Adipocyte (in vitro differentiated cells): ENCODE measurements at regions not wholly inside any gene's neighbourhood (a gene's known extent, or its start where the extent isn't known, plus 50 kb on each side); places are given as distances from the start of the nearest gene placed in this dataset.
"Not testable (repeated sequence)": the region's sequence is repeated elsewhere in the genome, so short reads cannot be mapped to it uniquely, and the experiment has no call there.

Source experiments
- DNase-seq: peaks from one replicate; pipeline ENCODE4 v3.0.0-alpha.2; 2015; ENCODE audit warnings: low read depth
- H3K27me3 ChIP-seq: replicated peaks from 2 replicates; pipeline ENCODE4 v1.7.0; 2013; ENCODE audit warnings: mild to moderate bottlenecking, low read length, moderate library complexity; ENCODE audit not compliant: control insufficient read depth, insufficient read depth
- H3K36me3 ChIP-seq: 2 replicates; pipeline ENCODE4 v1.7.0; 2013; ENCODE audit warnings: low read length, mild to moderate bottlenecking, moderate library complexity; ENCODE audit not compliant: control insufficient read depth, insufficient read depth, severe bottlenecking
- H3K4me1 ChIP-seq: 2 replicates; pipeline ENCODE4 v1.7.0; 2013; ENCODE audit warnings: mild to moderate bottlenecking, low read length, moderate library complexity; ENCODE audit not compliant: control insufficient read depth, insufficient read depth
- H3K4me3 ChIP-seq: 2 replicates; pipeline ENCODE4 v1.7.0; 2013; ENCODE audit warnings: mild to moderate bottlenecking, low read length, moderate library complexity
- H3K9ac ChIP-seq: 2 replicates; pipeline ENCODE4 v1.7.0; 2013; ENCODE audit warnings: mild to moderate bottlenecking, low read length, moderate library complexity
- H3K9me3 ChIP-seq: 2 replicates; pipeline ENCODE4 v1.7.0; 2013; ENCODE audit warnings: mild to moderate bottlenecking, low read length, moderate library complexity; ENCODE audit not compliant: control insufficient read depth

DNA sequence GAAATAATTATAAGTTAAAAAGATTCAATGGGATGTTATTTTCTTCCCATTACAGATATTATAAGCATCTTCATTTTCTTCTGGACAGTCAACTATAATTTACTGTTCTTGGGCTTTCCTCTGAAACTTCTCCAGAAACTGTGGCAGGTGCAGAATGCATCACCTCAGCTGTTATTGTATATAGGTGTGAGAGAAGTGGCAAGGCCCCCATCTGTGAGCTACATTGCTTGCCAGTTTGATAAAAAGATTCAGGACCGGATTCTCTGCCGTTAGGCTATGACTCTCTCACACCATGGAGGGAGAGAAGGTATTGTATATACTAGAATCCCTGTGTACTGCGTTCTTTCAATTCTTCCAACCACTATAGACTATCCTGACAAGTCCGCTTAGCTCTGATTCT, 135.8 kb upstream of the CENPW start:
- Histone ChIP-seq H3K9ac (no peak overlapping the region), H3K27me3 (no peaks in the 10 kb centered on the region), H3K4me1 (no peaks in the 10 kb centered on the region), H3K9me3 (no peaks in the 10 kb centered on the region), H3K36me3 (no peaks in the 10 kb centered on the region), H3K4me3 (no peak overlapping the region)
- no peak for DNase-seq

DNA sequence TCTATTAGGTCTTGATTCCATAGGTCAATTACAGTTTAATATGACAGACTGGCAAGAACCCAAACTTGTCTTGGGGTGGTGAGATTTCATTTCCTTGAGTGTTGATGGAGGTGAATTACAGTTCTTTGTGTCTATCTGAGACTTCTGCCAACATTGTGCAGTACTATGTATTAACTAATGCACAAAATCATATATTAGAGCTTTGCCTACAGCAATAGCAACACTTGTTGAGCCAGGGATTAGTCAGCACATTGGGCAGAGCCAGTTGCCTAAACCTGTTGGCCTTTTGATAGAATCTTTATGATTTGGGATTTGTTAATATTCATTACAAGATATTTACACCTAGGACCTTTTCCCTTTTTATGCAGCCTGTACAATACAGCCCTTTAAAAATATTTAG, 135.3 kb upstream of the CENPW start:
- DNase-seq: no peak
- Histone ChIP-seq H3K4me3 (no peak overlapping the region), H3K4me1 (no peaks in the 10 kb centered on the region), H3K9me3 (no peaks in the 10 kb centered on the region), H3K9ac (no peak overlapping the region), H3K36me3 (no peaks in the 10 kb centered on the region), H3K27me3 (no peaks in the 10 kb centered on the region)

DNA sequence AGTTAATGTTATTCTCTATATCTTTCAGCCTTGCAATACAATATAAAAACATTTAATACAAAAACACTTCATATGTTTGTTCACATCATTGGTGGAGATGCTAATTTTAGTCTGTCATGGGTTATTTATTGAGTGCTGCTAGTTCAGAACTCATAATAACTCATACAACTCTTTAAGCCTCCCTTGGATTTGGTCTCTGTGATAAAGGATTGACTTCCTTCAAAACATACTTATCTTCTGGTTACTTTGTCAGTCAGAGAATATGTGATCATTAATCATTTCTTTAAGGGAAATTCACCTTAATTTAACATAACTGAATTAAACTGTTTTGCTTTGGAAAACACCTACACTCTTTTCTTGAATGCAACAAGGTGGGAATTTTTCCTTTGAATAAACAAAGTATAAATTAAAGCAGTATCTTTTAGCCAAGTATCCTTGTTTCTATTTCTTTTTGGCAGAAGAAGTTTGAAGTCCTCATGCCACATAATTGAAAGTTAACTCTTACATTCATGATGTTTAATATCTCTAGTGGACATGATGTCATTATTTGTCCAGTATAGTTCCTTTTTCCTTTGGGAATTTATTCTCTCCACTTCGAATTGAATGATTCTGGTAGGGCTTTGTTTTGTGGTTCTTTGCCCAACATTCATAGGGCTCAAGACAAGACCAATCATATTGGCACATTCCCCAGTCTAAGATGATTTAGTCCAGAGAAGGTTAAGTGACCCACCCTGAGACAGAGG, 133.2 kb upstream of the CENPW start:
- Histone ChIP-seq H3K27me3 (no peaks in the 10 kb centered on the region), H3K4me3 (no peak overlapping the region), H3K36me3 (no peaks in the 10 kb centered on the region), H3K4me1 (no peaks in the 10 kb centered on the region), H3K9me3 (no peaks in the 10 kb centered on the region), H3K9ac (no peak overlapping the region)
- no peak for DNase-seq

DNA sequence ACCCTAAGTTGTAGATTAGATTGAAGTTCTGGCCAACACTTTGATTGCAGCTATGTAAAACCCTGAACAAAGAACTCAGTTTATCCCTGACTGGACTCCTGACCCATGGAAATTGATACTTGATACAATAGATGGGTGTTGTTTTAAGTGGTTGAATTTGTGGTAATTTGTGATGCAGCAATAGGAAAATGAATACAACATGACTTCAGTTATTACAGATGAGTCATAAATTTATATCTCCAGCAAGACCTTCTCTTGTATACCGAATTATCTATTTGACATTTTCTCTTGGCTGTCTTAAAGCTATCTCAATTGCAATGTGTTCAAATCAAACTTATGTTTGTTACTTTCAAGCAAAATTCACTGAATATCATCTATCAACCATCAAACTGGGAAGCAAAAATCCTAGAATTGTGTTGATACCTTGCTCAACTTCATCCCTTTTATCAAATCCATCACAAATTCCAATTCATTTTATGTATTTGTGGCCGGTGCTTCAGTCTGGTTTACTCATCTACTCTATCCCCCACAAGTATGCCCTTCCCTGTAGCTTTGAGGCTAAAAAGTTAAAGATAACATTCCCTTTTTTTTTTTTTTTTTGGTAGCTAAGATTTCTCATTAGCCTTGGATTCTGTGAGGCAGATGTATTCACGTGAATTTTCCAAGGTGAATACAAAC, 129.4 kb upstream of the CENPW start:
- Histone ChIP-seq H3K9ac (no peak overlapping the region), H3K4me1 (no peaks in the 10 kb centered on the region), H3K9me3 (no peaks in the 10 kb centered on the region), H3K27me3 (no peaks in the 10 kb centered on the region), H3K4me3 (no peak overlapping the region), H3K36me3 (no peaks in the 10 kb centered on the region)
- DNase-seq: no peak

DNA sequence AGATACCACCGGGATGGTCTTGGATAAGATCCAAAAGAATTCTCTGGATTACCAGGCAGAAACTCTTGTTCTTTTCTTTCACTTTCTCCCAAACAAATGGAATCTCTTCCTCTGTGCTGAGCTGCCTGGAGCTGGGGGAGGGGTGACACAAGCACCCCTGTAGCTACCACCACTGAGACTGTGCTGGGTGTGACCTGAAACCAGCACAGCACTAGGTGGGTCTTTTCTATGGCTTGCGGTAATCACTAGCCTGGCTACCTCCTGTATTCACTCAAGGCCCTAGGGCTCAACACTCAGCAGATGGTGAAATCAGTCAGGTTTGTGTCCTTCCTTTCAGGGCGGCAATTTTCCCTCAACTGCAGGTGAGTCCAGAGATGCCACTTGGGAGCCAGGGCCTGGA, 122.4 kb upstream of the CENPW start:
- Histone ChIP-seq H3K9me3 (no peaks in the 10 kb centered on the region), H3K4me3 (no peak overlapping the region)

DNA sequence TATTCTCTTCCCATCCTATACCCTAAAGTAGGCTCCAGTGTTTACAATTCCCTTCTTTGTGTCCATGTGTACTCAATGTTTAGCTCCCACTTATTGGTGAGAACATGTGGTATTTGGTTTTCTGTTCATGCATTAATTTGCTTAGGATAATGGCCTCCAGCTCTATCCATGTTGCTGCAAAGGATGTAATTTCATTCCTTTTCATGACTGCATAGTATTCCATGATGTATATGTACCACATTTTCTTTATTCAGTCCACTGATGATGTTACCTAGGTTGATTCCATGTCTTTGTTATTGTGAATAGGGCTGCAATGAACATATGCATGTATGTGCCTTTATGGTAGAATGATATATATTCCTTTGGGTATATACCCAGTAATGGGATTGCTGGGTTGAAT, 119.0 kb upstream of the CENPW start:
- H3K4me1 ChIP-seq, H3K9me3 ChIP-seq, H3K36me3 ChIP-seq, H3K27me3 ChIP-seq, H3K9ac ChIP-seq, H3K4me3 ChIP-seq, DNase-seq: not testable (repeated sequence)

More for the DNA sequence above, 122.4 kb upstream of the CENPW start:
- Histone ChIP-seq H3K36me3 (no peaks in the 10 kb centered on the region), H3K4me1 (peaks cover 8% of the 10 kb centered on the region), H3K9ac (no peak overlapping the region), H3K27me3 (no peaks in the 10 kb centered on the region)
- DNase-seq: no peak

DNA sequence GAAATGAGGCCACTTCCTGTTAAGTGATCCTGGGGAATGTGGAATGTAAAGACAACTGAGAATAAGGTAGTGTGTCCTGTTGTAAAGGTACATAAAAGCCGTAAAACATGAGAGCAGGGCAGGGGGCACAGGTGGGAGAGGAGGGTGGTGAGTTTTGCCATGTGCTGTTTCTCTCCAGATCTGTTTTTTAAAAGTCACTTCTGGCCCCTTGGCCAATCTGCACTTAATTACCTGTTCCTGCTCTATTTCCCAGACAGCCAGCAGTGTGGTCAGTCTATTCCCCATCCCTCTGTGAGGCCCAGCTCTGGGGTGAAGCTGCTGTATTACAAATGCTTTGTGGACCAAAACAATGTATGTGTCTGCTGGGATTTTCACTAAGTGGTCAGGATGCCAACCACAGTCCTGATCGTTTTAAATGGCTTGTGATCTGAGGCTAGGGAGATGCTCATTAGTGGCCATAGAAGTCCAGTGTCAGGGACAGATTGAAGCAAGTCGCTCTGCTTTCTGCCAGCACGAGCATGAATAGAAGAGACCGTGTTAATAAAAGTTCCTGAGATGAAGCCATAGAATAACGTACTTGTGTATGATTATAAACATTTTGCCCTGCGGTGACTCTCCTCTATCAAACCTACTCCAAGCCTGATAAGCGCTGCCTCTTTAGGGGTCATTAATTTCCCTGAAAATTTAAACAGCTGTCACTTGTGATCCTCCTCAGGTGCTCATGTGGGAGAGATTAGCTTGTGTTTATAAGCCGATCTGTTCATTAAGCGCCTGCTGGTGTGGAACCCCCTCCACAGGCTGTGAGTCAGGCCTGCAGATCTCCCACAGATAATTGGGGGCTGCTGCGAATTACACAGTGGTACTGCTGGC, 111.8 kb upstream of the CENPW start:
- Histone ChIP-seq H3K27me3 (no peaks in the 10 kb centered on the region), H3K36me3 (no peaks in the 10 kb centered on the region), H3K9me3 (no peaks in the 10 kb centered on the region), H3K9ac (no peak overlapping the region), H3K4me1 (peaks cover 15% of the 10 kb centered on the region), H3K4me3 (no peak overlapping the region)
- peak; percentile 32 for DNase-seq

DNA sequence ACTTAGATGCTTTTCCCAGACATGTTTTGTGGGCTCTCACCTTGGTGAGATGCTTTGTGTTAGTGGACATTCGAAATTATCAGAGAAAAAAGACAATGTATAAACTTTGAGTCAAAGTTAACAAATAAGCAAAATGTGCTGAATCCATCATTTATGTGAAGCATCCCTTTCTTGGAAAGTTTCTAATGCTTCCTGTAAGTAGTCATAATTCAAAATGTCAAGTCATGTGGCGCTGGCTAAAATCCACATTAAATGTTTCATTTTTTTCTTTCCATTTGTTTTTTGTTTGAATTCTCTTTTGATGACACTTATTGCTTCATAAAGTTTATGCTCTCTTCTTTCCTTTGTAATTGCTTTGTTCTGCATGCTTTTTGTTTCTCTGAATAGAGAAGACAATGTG, 107.2 kb upstream of the CENPW start:
- H3K9ac ChIP-seq: no peak overlapping the region
- H3K27me3 ChIP-seq: no peaks in the 10 kb centered on the region
- peak; percentile 30 for DNase-seq
- no peaks in the 10 kb centered on the region for H3K36me3 ChIP-seq
- H3K4me3 ChIP-seq: no peak overlapping the region
- peaks cover 15% of the 10 kb centered on the region for H3K4me1 ChIP-seq
- H3K9me3 ChIP-seq: peaks cover 3% of the 10 kb centered on the region

DNA sequence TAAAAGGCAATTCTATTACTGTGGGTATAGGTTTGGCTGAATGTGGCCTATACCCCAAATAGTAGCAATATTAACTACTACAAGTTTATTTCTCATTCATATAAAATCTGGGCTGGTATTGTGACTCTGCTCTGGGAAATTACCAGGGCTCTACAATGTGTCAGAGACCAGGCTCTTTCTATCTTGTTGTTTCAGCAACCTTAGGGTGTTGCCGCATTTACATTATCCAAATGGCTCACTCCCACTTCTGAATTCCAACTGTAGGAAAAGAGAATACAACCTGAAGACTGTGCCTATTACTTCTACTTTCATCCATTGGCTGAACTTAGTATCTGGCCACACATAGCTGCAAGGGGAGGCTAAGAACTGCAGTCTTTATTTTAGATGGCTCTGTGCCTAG, 106.7 kb upstream of the CENPW start:
- no peaks in the 10 kb centered on the region for H3K36me3 ChIP-seq
- no peak overlapping the region for H3K4me3 ChIP-seq
- H3K9me3 ChIP-seq: peaks cover 3% of the 10 kb centered on the region
- no peak overlapping the region for H3K9ac ChIP-seq
- DNase-seq: peak; percentile 3
- no peaks in the 10 kb centered on the region for H3K27me3 ChIP-seq
- peaks cover 15% of the 10 kb centered on the region for H3K4me1 ChIP-seq

DNA sequence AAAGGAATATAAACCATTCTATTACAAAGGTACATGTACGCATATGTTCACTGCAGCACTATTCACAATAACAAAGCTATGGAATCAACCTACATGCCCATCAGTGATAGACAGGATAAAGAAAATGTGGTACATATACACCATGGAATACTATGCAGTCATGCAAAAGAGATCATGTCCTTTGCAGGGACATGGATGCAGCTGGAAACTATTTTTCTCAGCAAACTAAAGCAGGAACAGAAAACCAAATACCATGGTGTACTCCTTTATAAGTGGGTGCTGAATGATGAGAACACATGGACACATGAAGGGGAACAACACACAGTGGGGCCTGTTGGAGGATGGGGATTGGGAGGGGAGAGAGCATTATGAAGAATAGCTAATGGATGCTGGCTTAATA, 104.6 kb upstream of the CENPW start:
- Histone ChIP-seq H3K4me3 (no peak overlapping the region), H3K9me3 (peaks cover 3% of the 10 kb centered on the region), H3K36me3 (no peaks in the 10 kb centered on the region), H3K4me1 (peaks cover 11% of the 10 kb centered on the region), H3K9ac (no peak overlapping the region), H3K27me3 (no peaks in the 10 kb centered on the region)
- DNase-seq: no peak

DNA sequence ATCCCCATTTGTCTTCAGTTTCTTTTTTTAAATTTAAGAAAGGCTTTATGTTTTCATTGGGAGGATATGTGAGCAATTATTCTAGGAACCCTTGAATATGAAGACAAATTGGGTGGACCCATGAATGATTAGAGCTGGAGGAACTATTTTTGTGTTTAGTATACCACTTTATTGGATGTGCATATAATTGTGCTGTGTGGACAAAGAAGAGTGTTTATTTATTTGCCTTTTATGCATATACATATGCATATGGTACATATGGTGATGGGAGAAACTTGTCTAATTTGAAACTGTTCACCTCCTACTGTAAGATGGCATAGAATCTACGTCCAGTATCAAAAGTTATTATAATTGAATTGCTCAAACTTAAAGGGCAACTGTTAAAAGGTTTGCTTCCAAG, 94.8 kb upstream of the CENPW start:
- no peaks in the 10 kb centered on the region for H3K27me3 ChIP-seq
- no peak for DNase-seq
- H3K4me3 ChIP-seq: no peak overlapping the region
- H3K9me3 ChIP-seq: no peaks in the 10 kb centered on the region
- H3K36me3 ChIP-seq: no peaks in the 10 kb centered on the region
- H3K9ac ChIP-seq: no peak overlapping the region
- no peaks in the 10 kb centered on the region for H3K4me1 ChIP-seq
